ENCODE measurements at regions not wholly inside any gene's neighbourhood (a gene's known extent, or its start where the extent isn't known, plus 50 kb on each side); places are given as distances from the start of the nearest gene placed in this dataset.

GRCh38 chr2:65943099-65943786 lies 491.7 kb upstream of the MEIS1 start:
- TF ChIP-seq CTCF (IDR thresholded peaks at IDR 0.05) (no peak), ZFX (IDR thresholded peaks at IDR 0.05; ENCODE audit: borderline replicate concordance) (no peak)
